MM.1S (cell line): ENCODE measurements at regions not wholly inside any gene's neighbourhood (a gene's known extent, or its start where the extent isn't known, plus 50 kb on each side); places are given as distances from the start of the nearest gene placed in this dataset.

ENCODE experiments used
- DNase-seq: peaks from one replicate; pipeline ENCODE4 v3.0.0-alpha.2; 2015
- H2AFZ ChIP-seq: fragments of 300-600 bp; sonication (generic); 2 replicates; pipeline ENCODE4 v1.6.0; 2016; ENCODE audit warnings: antibody characterized with exemption, low read length
- H3F3A ChIP-seq: fragments of 300-600 bp; sonication (generic); 2 replicates; pipeline ENCODE4 v1.6.1; 2016; ENCODE audit warnings: mild to moderate bottlenecking, antibody characterized with exemption, low read length, moderate library complexity, mixed read lengths; ENCODE audit not compliant: insufficient read depth
- H3K27ac ChIP-seq: fragments of 300-600 bp; sonication (generic); 2 replicates; pipeline ENCODE4 v1.5.1; 2016; ENCODE audit warnings: mild to moderate bottlenecking, low read length
- H3K27me3 ChIP-seq: fragments of 300-600 bp; sonication (generic); replicated peaks from 2 replicates; pipeline ENCODE4 v1.6.0; 2016; ENCODE audit warnings: low read length; ENCODE audit not compliant: insufficient read depth
- H3K36me3 ChIP-seq: fragments of 300-600 bp; sonication (generic); replicated peaks from 2 replicates; pipeline ENCODE4 v1.6.1; 2016; ENCODE audit warnings: mild to moderate bottlenecking, low read length, mixed read lengths; ENCODE audit not compliant: insufficient read depth
- H3K4me1 ChIP-seq: fragments of 300-600 bp; sonication (generic); 2 replicates; pipeline ENCODE4 v1.6.1; 2016; ENCODE audit warnings: low read length, mixed read lengths
- H3K4me2 ChIP-seq: fragments of 300-600 bp; sonication (generic); 2 replicates; pipeline ENCODE4 v1.6.0; 2016; ENCODE audit warnings: low read depth, low read length
- H3K4me3 ChIP-seq: fragments of 300-600 bp; sonication (generic); 2 replicates; pipeline ENCODE4 v1.5.1; 2016; ENCODE audit warnings: low read length, mixed read lengths
- H3K79me2 ChIP-seq: fragments of 300-600 bp; sonication (generic); 2 replicates; pipeline ENCODE4 v1.6.1; 2016; ENCODE audit warnings: mixed run types, low read length, mixed read lengths
- H3K9ac ChIP-seq: fragments of 300-600 bp; sonication (generic); 2 replicates; pipeline ENCODE4 v1.6.1; 2016; ENCODE audit warnings: low read length, mixed read lengths
- H3K9me2 ChIP-seq: fragments of 300-600 bp; sonication (generic); replicated peaks from 2 replicates; pipeline ENCODE4 v1.6.1; 2016; ENCODE audit warnings: mild to moderate bottlenecking, low read length, mixed read lengths; ENCODE audit not compliant: insufficient read depth
- H3K9me3 ChIP-seq: fragments of 300-600 bp; sonication (generic); replicated peaks from 2 replicates; pipeline ENCODE4 v1.6.1; 2016; ENCODE audit warnings: mild to moderate bottlenecking, low read length, mixed read lengths; ENCODE audit not compliant: insufficient read depth
- H4K20me1 ChIP-seq: fragments of 300-600 bp; sonication (generic); 2 replicates; pipeline ENCODE4 v1.6.1; 2016; ENCODE audit warnings: mild to moderate bottlenecking, low read length, moderate library complexity, mixed read lengths; ENCODE audit not compliant: insufficient read depth
- CTCF ChIP-seq: fragments of 300-600 bp; sonication (generic); IDR thresholded peaks from 2 replicates; pipeline ENCODE4 v1.5.1; 2016; ENCODE audit warnings: antibody characterized with exemption, low read length, mixed read lengths
- EZH2 ChIP-seq: fragments of 300-600 bp; sonication (generic); optimal IDR thresholded peaks from 2 replicates; pipeline ENCODE3; 2017; ENCODE audit warnings: low read depth, mild to moderate bottlenecking, antibody characterized with exemption, low read length, mixed read lengths
- EZH2phosphoT487 ChIP-seq: fragments of 300-600 bp; sonication (generic); IDR thresholded peaks from 2 replicates; pipeline ENCODE4 v1.6.1; 2018; ENCODE audit warnings: antibody characterized with exemption, low read length

DNA sequence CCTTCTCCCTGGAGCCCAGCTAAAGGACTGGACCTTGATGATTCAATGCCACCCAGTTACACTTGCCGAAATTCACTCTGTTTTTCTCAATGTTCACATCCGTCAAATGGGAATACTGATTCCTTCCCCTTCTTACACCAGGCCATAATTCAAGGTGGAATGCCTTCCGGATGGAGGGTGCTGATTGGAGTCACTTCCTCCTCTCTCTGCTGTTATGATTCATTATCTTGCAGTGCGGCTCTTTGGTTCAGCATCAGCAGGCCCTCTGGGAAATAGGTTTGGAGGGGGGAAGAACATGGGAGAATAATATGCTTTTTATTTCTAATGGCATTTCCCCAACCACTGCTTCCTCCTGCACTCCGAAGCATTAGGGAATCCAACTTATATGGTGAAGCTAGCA lies 390.6 kb upstream of the TBX3 start:
- DNase-seq = no peak
- no peaks in the 10 kb centered on the region for H3K79me2 ChIP-seq
- no peaks in the 10 kb centered on the region for H3F3A ChIP-seq
- no peaks in the 10 kb centered on the region for H3K9me2 ChIP-seq
- H3K36me3 ChIP-seq = no peaks in the 10 kb centered on the region
- no peak overlapping the region for H3K4me3 ChIP-seq
- H3K4me1 ChIP-seq = no peaks in the 10 kb centered on the region
- TF ChIP-seq EZH2 (no peak), EZH2phosphoT487 (no peak), CTCF (no peak)
- no peak overlapping the region for H2AFZ ChIP-seq
- no peaks in the 10 kb centered on the region for H3K27me3 ChIP-seq
- H3K9me3 ChIP-seq = no peaks in the 10 kb centered on the region
- no peaks in the 10 kb centered on the region for H4K20me1 ChIP-seq
- no peak overlapping the region for H3K27ac ChIP-seq
- no peak overlapping the region for H3K9ac ChIP-seq
- no peak overlapping the region for H3K4me2 ChIP-seq

- Histone ChIP-seq H3F3A (no peaks in the 10 kb centered on the region), H3K4me3 (no peak overlapping the region), H3K4me2 (no peak overlapping the region), H4K20me1 (no peaks in the 10 kb centered on the region), H2AFZ (no peak overlapping the region), H3K9me3 (no peaks in the 10 kb centered on the region), H3K4me1 (no peaks in the 10 kb centered on the region), H3K9ac (no peak overlapping the region), H3K27ac (no peak overlapping the region), H3K27me3 (no peaks in the 10 kb centered on the region), H3K36me3 (no peaks in the 10 kb centered on the region), H3K79me2 (no peaks in the 10 kb centered on the region), H3K9me2 (no peaks in the 10 kb centered on the region)
- DNase-seq = no peak
- TF ChIP-seq CTCF (no peak), EZH2 (no peak), EZH2phosphoT487 (no peak)
Observed at GRCh38 chr12:115072712-115073111, 388.7 kb upstream of the TBX3 start.

- H3K4me2 ChIP-seq = no peak overlapping the region
- DNase-seq = peak; percentile 6
- H3K4me3 ChIP-seq = no peak overlapping the region
Observed at GRCh38 chr12:115070313-115070712, 386.3 kb upstream of the TBX3 start.

More at GRCh38 chr12:115070313-115070712, 386.3 kb upstream of the TBX3 start:
- H3K79me2 ChIP-seq = no peaks in the 10 kb centered on the region
- H3K36me3 ChIP-seq = no peaks in the 10 kb centered on the region
- TF ChIP-seq CTCF (no peak), EZH2phosphoT487 (no peak), EZH2 (no peak)
- no peaks in the 10 kb centered on the region for H3K9me3 ChIP-seq
- H3K4me1 ChIP-seq = no peaks in the 10 kb centered on the region
- no peaks in the 10 kb centered on the region for H3K9me2 ChIP-seq
- no peak overlapping the region for H2AFZ ChIP-seq
- H3K27ac ChIP-seq = no peak overlapping the region
- H3K27me3 ChIP-seq = no peaks in the 10 kb centered on the region
- H4K20me1 ChIP-seq = no peaks in the 10 kb centered on the region
- H3K9ac ChIP-seq = no peak overlapping the region
- no peaks in the 10 kb centered on the region for H3F3A ChIP-seq
